Activated CD8-positive, alpha-beta memory T cell treated with anti-CD3 and anti-CD28 coated beads, Interleukin-2, amount 50 U/mL, for 4 hours (primary cell): ENCODE measurements at regions not wholly inside any gene's neighbourhood (a gene's known extent, or its start where the extent isn't known, plus 50 kb on each side); places are given as distances from the start of the nearest gene placed in this dataset.
"Not testable (repeated sequence)": the region's sequence is repeated elsewhere in the genome, so short reads cannot be mapped to it uniquely, and the experiment has no call there.

Source experiments
- DNase-seq: peaks from one replicate; pipeline ENCODE4 v3.0.0-alpha.2; 2020

GRCh38 chr12:102726686-102727085 lies 190.4 kb downstream of the PAH start:
- no peak for DNase-seq

- no peak for DNase-seq
Measured at GRCh38 chr12:102722147-102722546, 194.9 kb downstream of the PAH start.

- DNase-seq: no peak
Measured at GRCh38 chr12:102708108-102708507, 208.9 kb downstream of the PAH start.

GRCh38 chr12:102702447-102703114 lies 214.5 kb downstream of the PAH start:
- no peak for DNase-seq

- DNase-seq: no peak
Measured at GRCh38 chr12:102696045-102696444, 215.7 kb upstream of the IGF1 start.

- no peak for DNase-seq
Measured at GRCh38 chr12:102694903-102695302, 214.5 kb upstream of the IGF1 start.

- no peak for DNase-seq
Measured at GRCh38 chr12:102691773-102692555, 211.6 kb upstream of the IGF1 start.

GRCh38 chr12:102690253-102690652 lies 209.9 kb upstream of the IGF1 start:
- DNase-seq: no peak

GRCh38 chr12:102689701-102690100 lies 209.3 kb upstream of the IGF1 start:
- DNase-seq: no peak

- DNase-seq: no peak
Measured at GRCh38 chr12:102687523-102687922, 207.2 kb upstream of the IGF1 start.

- DNase-seq: no peak
Measured at GRCh38 chr12:102685841-102686240, 205.5 kb upstream of the IGF1 start.

- DNase-seq: no peak
Measured at GRCh38 chr12:102685172-102685571, 204.8 kb upstream of the IGF1 start.

- no peak for DNase-seq
Measured at GRCh38 chr12:102682366-102683289, 202.3 kb upstream of the IGF1 start.

- DNase-seq: no peak
Measured at GRCh38 chr12:102681747-102682146, 201.4 kb upstream of the IGF1 start.

- no peak for DNase-seq
Measured at GRCh38 chr12:102681309-102681708, 200.9 kb upstream of the IGF1 start.

GRCh38 chr12:102680304-102680703 lies 199.9 kb upstream of the IGF1 start:
- DNase-seq: no peak

GRCh38 chr12:102676812-102677211 lies 196.4 kb upstream of the IGF1 start:
- no peak for DNase-seq

GRCh38 chr12:102675672-102676071 lies 195.3 kb upstream of the IGF1 start:
- DNase-seq: no peak

- DNase-seq: no peak
Measured at GRCh38 chr12:102673606-102674005, 193.2 kb upstream of the IGF1 start.

- not testable (repeated sequence) for DNase-seq
Measured at GRCh38 chr12:102672212-102672611, 191.8 kb upstream of the IGF1 start.

GRCh38 chr12:102669056-102669455 lies 188.7 kb upstream of the IGF1 start:
- no peak for DNase-seq

- DNase-seq: not testable (repeated sequence)
Measured at GRCh38 chr12:102666176-102666575, 185.8 kb upstream of the IGF1 start.

- no peak for DNase-seq
Measured at GRCh38 chr12:102659200-102659911, 179.0 kb upstream of the IGF1 start.
